ENCODE measurements at regions not wholly inside any gene's neighbourhood (a gene's known extent, or its start where the extent isn't known, plus 50 kb on each side); places are given as distances from the start of the nearest gene placed in this dataset.

GRCh38 chr1:18553388-18553787 lies 72.7 kb downstream of the KLHDC7A start:
- Mint-ChIP-seq H3K27ac (no peak overlapping the region), H3K27me3 (peaks cover 45% of the 10 kb centered on the region)
- CTCF ChIA-PET = interaction anchor here (1.3 to 4.4 kb wide), 2 partner anchors 22 to 28 kb away, joined by 4 to 21 read pairs; no protein-coding TSS in a partner anchor

GRCh38 chr1:18554099-18554498 lies 73.4 kb downstream of the KLHDC7A start:
- CTCF ChIA-PET = interaction anchor here (1.3 to 4.4 kb wide), 2 partner anchors 21 to 27 kb away, joined by 4 to 21 read pairs; no protein-coding TSS in a partner anchor
- Mint-ChIP-seq H3K27ac (no peak overlapping the region), H3K36me3 (no peaks in the 10 kb centered on the region), H3K4me1 (peaks cover 5% of the 10 kb centered on the region), H3K9me3 (no peaks in the 10 kb centered on the region), H3K27me3 (peaks cover 52% of the 10 kb centered on the region), H3K4me3 (no peak overlapping the region)
- no peak for DNase-seq

More at GRCh38 chr1:18553388-18553787, 72.7 kb downstream of the KLHDC7A start:
- H3K4me1 Mint-ChIP-seq = peaks cover 5% of the 10 kb centered on the region
- DNase-seq = no peak
- H3K36me3 Mint-ChIP-seq = no peaks in the 10 kb centered on the region
- no peaks in the 10 kb centered on the region for H3K9me3 Mint-ChIP-seq
- no peak overlapping the region for H3K4me3 Mint-ChIP-seq

GRCh38 chr1:18554597-18554996 lies 73.9 kb downstream of the KLHDC7A start:
- H3K4me3 Mint-ChIP-seq = no peak overlapping the region
- H3K9me3 Mint-ChIP-seq = no peaks in the 10 kb centered on the region
- H3K27ac Mint-ChIP-seq = no peak overlapping the region
- no peak for DNase-seq
- peaks cover 57% of the 10 kb centered on the region for H3K27me3 Mint-ChIP-seq
- CTCF ChIA-PET = interaction anchor here (4.4 kb wide), 1 partner anchor 21 kb away, joined by 21 read pairs; no protein-coding TSS in a partner anchor
- no peaks in the 10 kb centered on the region for H3K36me3 Mint-ChIP-seq
- H3K4me1 Mint-ChIP-seq = peaks cover 5% of the 10 kb centered on the region

GRCh38 chr1:18555036-18555435 lies 74.3 kb downstream of the KLHDC7A start:
- Mint-ChIP-seq H3K27ac (no peak overlapping the region), H3K36me3 (no peaks in the 10 kb centered on the region), H3K4me3 (no peak overlapping the region), H3K9me3 (no peaks in the 10 kb centered on the region), H3K4me1 (peaks cover 5% of the 10 kb centered on the region), H3K27me3 (peaks cover 62% of the 10 kb centered on the region)
- CTCF ChIA-PET = interaction anchor here (1.7 to 4.4 kb wide), 2 partner anchors 20 to 26 kb away, joined by 15 to 21 read pairs; no protein-coding TSS in a partner anchor
- DNase-seq = no peak

GRCh38 chr1:18556364-18556763 lies 74.3 kb upstream of the PAX7 start:
- Mint-ChIP-seq H3K36me3 (no peaks in the 10 kb centered on the region), H3K4me3 (no peak overlapping the region), H3K27ac (no peak overlapping the region), H3K9me3 (no peaks in the 10 kb centered on the region), H3K4me1 (peaks cover 5% of the 10 kb centered on the region), H3K27me3 (peaks cover 69% of the 10 kb centered on the region)
- DNase-seq = no peak
- CTCF ChIA-PET = interaction anchor here (1.0 to 4.4 kb wide), 5 partner anchors 16 to 125 kb away, joined by 3 to 21 read pairs (median 4); no protein-coding TSS in a partner anchor

- CTCF ChIA-PET = interaction anchor here (1.5 kb wide), 1 partner anchor 24 kb away, joined by 5 read pairs; no protein-coding TSS in a partner anchor
- no peak overlapping the region for H3K27ac Mint-ChIP-seq
- H3K27me3 Mint-ChIP-seq = peaks cover 63% of the 10 kb centered on the region
- no peaks in the 10 kb centered on the region for H3K9me3 Mint-ChIP-seq
- no peaks in the 10 kb centered on the region for H3K36me3 Mint-ChIP-seq
- DNase-seq = no peak
- H3K4me3 Mint-ChIP-seq = no peak overlapping the region
- peaks cover 5% of the 10 kb centered on the region for H3K4me1 Mint-ChIP-seq
These were observed 72.8 kb upstream of the PAX7 start for GRCh38 chr1:18557621-18558465.

- Mint-ChIP-seq H3K27ac (no peak overlapping the region), H3K9me3 (no peaks in the 10 kb centered on the region), H3K36me3 (no peaks in the 10 kb centered on the region), H3K27me3 (peaks cover 57% of the 10 kb centered on the region), H3K4me3 (no peak overlapping the region), H3K4me1 (peaks cover 5% of the 10 kb centered on the region)
- CTCF ChIA-PET = interaction anchor here (0.7 to 0.9 kb wide), 2 partner anchors 15 to 21 kb away, joined by 3 to 4 read pairs; no protein-coding TSS in a partner anchor
- no peak for DNase-seq
These were observed 70.0 kb upstream of the PAX7 start for GRCh38 chr1:18560692-18561091.

GRCh38 chr1:18561967-18562366 lies 68.7 kb upstream of the PAX7 start:
- H3K27ac Mint-ChIP-seq = no peak overlapping the region
- H3K36me3 Mint-ChIP-seq = no peaks in the 10 kb centered on the region
- peaks cover 5% of the 10 kb centered on the region for H3K4me1 Mint-ChIP-seq
- H3K9me3 Mint-ChIP-seq = no peaks in the 10 kb centered on the region
- H3K27me3 Mint-ChIP-seq = peaks cover 64% of the 10 kb centered on the region
- DNase-seq = no peak
- CTCF ChIA-PET = interaction anchor here (1.5 kb wide), 1 partner anchor 13 kb away, joined by 4 read pairs; no protein-coding TSS in a partner anchor
- H3K4me3 Mint-ChIP-seq = no peak overlapping the region

- peaks cover 45% of the 10 kb centered on the region for H3K27me3 Mint-ChIP-seq
- H3K27ac Mint-ChIP-seq = no peak overlapping the region
- no peaks in the 10 kb centered on the region for H3K36me3 Mint-ChIP-seq
These were observed 66.0 kb upstream of the PAX7 start for GRCh38 chr1:18564676-18565075.

GRCh38 chr1:18565321-18565720 lies 65.3 kb upstream of the PAX7 start:
- peaks cover 43% of the 10 kb centered on the region for H3K27me3 Mint-ChIP-seq
- H3K27ac Mint-ChIP-seq = no peak overlapping the region
- no peak for DNase-seq
- CTCF ChIA-PET = interaction anchor here (1.4 kb wide), 1 partner anchor 10 kb away, joined by 4 read pairs; no protein-coding TSS in a partner anchor
- no peaks in the 10 kb centered on the region for H3K4me1 Mint-ChIP-seq
- H3K9me3 Mint-ChIP-seq = no peaks in the 10 kb centered on the region
- H3K36me3 Mint-ChIP-seq = no peaks in the 10 kb centered on the region
- H3K4me3 Mint-ChIP-seq = no peak overlapping the region

More at GRCh38 chr1:18564676-18565075, 66.0 kb upstream of the PAX7 start:
- Mint-ChIP-seq H3K9me3 (no peaks in the 10 kb centered on the region), H3K4me3 (no peak overlapping the region), H3K4me1 (no peaks in the 10 kb centered on the region)
- no peak for DNase-seq
- CTCF ChIA-PET = interaction anchor here (1.4 kb wide), 1 partner anchor 11 kb away, joined by 4 read pairs; no protein-coding TSS in a partner anchor

GRCh38 chr1:18568489-18568888 lies 62.2 kb upstream of the PAX7 start:
- H3K9me3 Mint-ChIP-seq = no peaks in the 10 kb centered on the region

GRCh38 chr1:18569251-18569650 lies 61.4 kb upstream of the PAX7 start:
- H3K27ac Mint-ChIP-seq = no peak overlapping the region
- H3K36me3 Mint-ChIP-seq = no peaks in the 10 kb centered on the region
- CTCF ChIA-PET = no interaction called here
- no peaks in the 10 kb centered on the region for H3K4me1 Mint-ChIP-seq
- H3K4me3 Mint-ChIP-seq = no peak overlapping the region
- peaks cover 36% of the 10 kb centered on the region for H3K27me3 Mint-ChIP-seq
- DNase-seq = no peak
- no peaks in the 10 kb centered on the region for H3K9me3 Mint-ChIP-seq

More at GRCh38 chr1:18568489-18568888, 62.2 kb upstream of the PAX7 start:
- Mint-ChIP-seq H3K27ac (no peak overlapping the region), H3K36me3 (no peaks in the 10 kb centered on the region), H3K27me3 (peaks cover 40% of the 10 kb centered on the region), H3K4me1 (no peaks in the 10 kb centered on the region), H3K4me3 (no peak overlapping the region)
- CTCF ChIA-PET = no interaction called here
- no peak for DNase-seq

- Mint-ChIP-seq H3K27me3 (peaks cover 36% of the 10 kb centered on the region), H3K27ac (no peak overlapping the region), H3K4me3 (no peak overlapping the region), H3K4me1 (no peaks in the 10 kb centered on the region), H3K9me3 (no peaks in the 10 kb centered on the region), H3K36me3 (no peaks in the 10 kb centered on the region)
- no peak for DNase-seq
- CTCF ChIA-PET = no interaction called here
These were observed 60.7 kb upstream of the PAX7 start for GRCh38 chr1:18569811-18570545.

GRCh38 chr1:18571275-18571674 lies 59.4 kb upstream of the PAX7 start:
- Mint-ChIP-seq H3K4me3 (no peak overlapping the region), H3K9me3 (no peaks in the 10 kb centered on the region), H3K27me3 (peaks cover 37% of the 10 kb centered on the region), H3K27ac (no peak overlapping the region), H3K4me1 (no peaks in the 10 kb centered on the region), H3K36me3 (no peaks in the 10 kb centered on the region)
- CTCF ChIA-PET = no interaction called here
- DNase-seq = no peak
